ENCODE measurements at regions not wholly inside any gene's neighbourhood (a gene's known extent, or its start where the extent isn't known, plus 50 kb on each side); places are given as distances from the start of the nearest gene placed in this dataset.

GRCh38 chr12:18990856-18991255 lies 138.7 kb upstream of the PLEKHA5 start:
- Histone ChIP-seq H3K36me3 (ENCODE audit: control insufficient read depth in 2 of 4, insufficient read depth in 4 of 4, low read length in 3 of 4) (no peaks in the 10 kb centered on the region), H2BK5ac (ENCODE audit: low read depth, low read length) (no peak overlapping the region), H3K9ac (replicated peaks in 1 of 4; ENCODE audit: extremely low read depth in 1 of 4, low read depth in 3 of 4, low read length in 3 of 4) (no peak overlapping the region), H2BK20ac (ENCODE audit: low read length) (no peak overlapping the region), H4K5ac (ENCODE audit: insufficient read length, low read depth, low read length) (no peak overlapping the region), H2BK120ac (replicated peaks; ENCODE audit: low read depth, low read length) (no peak overlapping the region), H4K20me1 (replicated peaks in 1 of 2; ENCODE audit: control insufficient read depth in 1 of 2, insufficient read depth in 2 of 2, low read length in 2 of 2) (no peaks in the 10 kb centered on the region), H3K4me3 (ENCODE audit: extremely low read depth in 1 of 4, insufficient read depth in 2 of 4, low read depth in 3 of 4, low read length in 4 of 4) (no peak overlapping the region), H3K56ac (replicated peaks; ENCODE audit: insufficient read length, low read depth, low read length) (no peak overlapping the region), H4K8ac (ENCODE audit: extremely low read depth, insufficient read depth, low read length) (no peak overlapping the region), H4K91ac (replicated peaks; ENCODE audit: insufficient read length, low read length) (no peak overlapping the region), H3K4ac (replicated peaks; ENCODE audit: insufficient read length, low read depth, low read length) (no peak overlapping the region), H2BK15ac (ENCODE audit: low read length) (no peak overlapping the region), H2AFZ (ENCODE audit: low read length) (peak overlapping the region; percentile 79; the same call in 1 of the 2 replicates), H3K23ac (ENCODE audit: insufficient read length) (no peak overlapping the region), H3K27ac (ENCODE audit: low read depth, low read length) (no peak overlapping the region), H3K79me1 (ENCODE audit: low read depth, low read length) (no peaks in the 10 kb centered on the region), H3K4me2 (ENCODE audit: insufficient read depth in 1 of 2, low read depth in 2 of 2, low read length in 2 of 2) (no peak overlapping the region), H3K14ac (ENCODE audit: insufficient read length) (no peak overlapping the region), H3K9me3 (ENCODE audit: insufficient read depth in 2 of 2, low read depth in 1 of 2, low read length in 1 of 2) (no peaks in the 10 kb centered on the region), H3K79me2 (ENCODE audit: control insufficient read depth in 1 of 2, insufficient read depth in 2 of 2, low read length in 2 of 2) (no peaks in the 10 kb centered on the region), H2AK5ac (ENCODE audit: low read depth, low read length) (no peak overlapping the region), H3K18ac (ENCODE audit: extremely low read depth, low read length) (no peak overlapping the region), H3K27me3 (replicated peaks in 1 of 4; ENCODE audit: control insufficient read depth in 3 of 4, extremely low read depth in 1 of 4, insufficient read depth in 3 of 4, low read length in 3 of 4) (peaks cover 0 to 1% (median 0%) of the 10 kb centered on the region in 4 experiments; a peak in 1 of 7 replicates), H3K23me2 (ENCODE audit: low read depth, low read length) (no peaks in the 10 kb centered on the region), H2BK12ac (ENCODE audit: low read depth, low read length) (no peak overlapping the region), H3K4me1 (replicated peaks in 1 of 4; ENCODE audit: control insufficient read depth in 3 of 4, insufficient read depth in 4 of 4, low read length in 3 of 4) (no peaks in the 10 kb centered on the region; a peak in 2 of 7 replicates)
- FAIRE-seq (no peak), DNase-seq (ENCODE audit: low read depth in 1 of 2, low spot score in 2 of 2) (no peak)
- CTCF ChIA-PET (ENCODE audit: partially characterized antibody) = interaction anchor here (0.7 to 0.9 kb wide), 2 partner anchors 11 to 196 kb away, joined by 3 read pairs; no protein-coding TSS in a partner anchor
- POLR2A ChIA-PET (ENCODE audit: partially characterized antibody) = interaction anchor here (2.6 kb wide), 1 partner anchor 11 kb away, joined by 10 read pairs; no protein-coding TSS in a partner anchor
- 71% methylated on average over 2 of the region's 2 CpGs; no CpG with 5 or more reads in 1 of the 2 experiments for WGBS, 2 experiments (ENCODE audit: extremely low coverage in 1 of 2, insufficient coverage in 1 of 2, insufficient read length in 1 of 2, insufficient replicate concordance in 2 of 2, low coverage in 1 of 2, low lambda C conversion rate in 2 of 2, missing lambda C conversion rate in 1 of 2)
- TF ChIP-seq TCF12 (IDR thresholded peaks at IDR 0.05; ENCODE audit: low read depth, low read length) = no peak
- no peak for TF ChIP-seq CTBP2 (IDR thresholded peaks at IDR 0.05; ENCODE audit: borderline replicate concordance, insufficient read depth, insufficient read length, low read length)
- TF ChIP-seq CBX5 (IDR thresholded peaks at IDR 0.05; ENCODE audit: low read depth, low read length) = no peak
- TF ChIP-seq RXRA (IDR thresholded peaks at IDR 0.05; ENCODE audit: insufficient read depth, low read depth, low read length) = no peak
- TF ChIP-seq POLR2AphosphoS5 (IDR thresholded peaks at IDR 0.05; ENCODE audit: low read depth, low read length) = no peak
- TF ChIP-seq BRCA1 (IDR thresholded peaks at IDR 0.05; ENCODE audit: low read depth, low read length) = no peak
- TF ChIP-seq RNF2 (IDR thresholded peaks at IDR 0.05; ENCODE audit: borderline replicate concordance, low read depth, low read length, missing control alignments, poor library complexity, severe bottlenecking) = no peak
- no peak for TF ChIP-seq BACH1 (IDR thresholded peaks at IDR 0.05; ENCODE audit: low read length)
- no peak for TF ChIP-seq ASH2L (IDR thresholded peaks at IDR 0.05; ENCODE audit: low read length)

All from H1 (cell line).